Spleen (tissue), 7 donors: ENCODE measurements at regions not wholly inside any gene's neighbourhood (a gene's known extent, or its start where the extent isn't known, plus 50 kb on each side); places are given as distances from the start of the nearest gene placed in this dataset.

Experiments
- CTCF ChIP-seq, 11 experiments: fragments of 200-600 bp in 7 of 11; fragments of 450-650 bp in 4 of 11; sonication (generic) in 4 of 11; IDR thresholded peaks in 8 of 11; conservative IDR thresholded peaks in 3 of 11; 1 replicate in 7 of 11; 2 replicates in 4 of 11; pipeline versions ENCODE4 v1.4.0 to v1.8.0; 2016 to 2021; ENCODE audit warnings: antibody characterized with exemption in 11 of 11, inconsistent platforms in 4 of 11, mild to moderate bottlenecking in 1 of 11
- POLR2A ChIP-seq, 3 donors: fragments of 450-650 bp; IDR thresholded peaks; one replicate each; pipeline ENCODE4 v1.5.1; 2017; ENCODE audit warnings: antibody characterized with exemption in 3 of 3, mild to moderate bottlenecking in 1 of 3
- POLR2AphosphoS5 ChIP-seq, 3 donors: sonication (generic); formaldehyde crosslinking; IDR thresholded peaks; one replicate each; pipeline ENCODE4 v1.5.1; 2017; ENCODE audit warnings: antibody characterized with exemption in 3 of 3
- donor health status: DM: no; HTN: no; CAD: no; lungs with moderate emphysema.
- donor health status: DM: no; HTN: no; CAD: no.
- donor health status: DM: no; HTN: no; CAD: no.

GRCh38 chr2:118677546-118677945, 169.9 kb downstream of the EN1 start:
- TF ChIP-seq CTCF (IDR thresholded peaks at IDR 0.05 in 8 of 11, conservative IDR thresholded peaks at IDR 0.05 in 3 of 11) = no peak
- TF ChIP-seq POLR2A (IDR thresholded peaks at IDR 0.05) = no peak
- no peak for TF ChIP-seq POLR2AphosphoS5 (IDR thresholded peaks at IDR 0.05)
